GM12873 (cell line): ENCODE measurements at regions not wholly inside any gene's neighbourhood (a gene's known extent, or its start where the extent isn't known, plus 50 kb on each side); places are given as distances from the start of the nearest gene placed in this dataset.

ENCODE experiments used
- TF ChIP-seq, protein P1 (sequence below): IDR thresholded peaks from 2 replicates; pipeline ENCODE4 v1.5.1; 2012; ENCODE audit warnings: low read depth, mild to moderate bottlenecking, moderate library complexity, low read length, control low read depth; ENCODE audit not compliant: insufficient read depth; ENCODE audit errors: missing control alignments

DNA sequence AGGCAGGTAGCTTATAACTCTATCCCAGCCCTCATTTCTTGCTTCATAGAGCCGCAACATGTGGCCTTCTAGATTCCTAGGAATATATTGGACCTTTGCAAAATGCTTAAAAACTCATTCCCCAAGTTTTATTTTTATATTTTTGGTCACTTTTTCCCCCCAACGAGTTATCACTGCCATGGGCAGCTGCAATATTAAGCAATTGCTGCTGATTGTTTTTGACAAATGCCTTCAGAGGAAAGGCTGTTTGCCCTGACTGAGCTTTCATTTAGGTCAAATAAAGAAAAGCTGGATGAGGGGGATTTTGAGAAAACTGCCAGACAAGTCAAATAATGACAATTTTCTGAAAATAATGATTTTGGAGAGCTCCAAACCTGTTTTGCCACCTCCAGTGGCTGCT, 976.9 kb upstream of the MBL2 start:
- TF ChIP-seq, protein P1, sequence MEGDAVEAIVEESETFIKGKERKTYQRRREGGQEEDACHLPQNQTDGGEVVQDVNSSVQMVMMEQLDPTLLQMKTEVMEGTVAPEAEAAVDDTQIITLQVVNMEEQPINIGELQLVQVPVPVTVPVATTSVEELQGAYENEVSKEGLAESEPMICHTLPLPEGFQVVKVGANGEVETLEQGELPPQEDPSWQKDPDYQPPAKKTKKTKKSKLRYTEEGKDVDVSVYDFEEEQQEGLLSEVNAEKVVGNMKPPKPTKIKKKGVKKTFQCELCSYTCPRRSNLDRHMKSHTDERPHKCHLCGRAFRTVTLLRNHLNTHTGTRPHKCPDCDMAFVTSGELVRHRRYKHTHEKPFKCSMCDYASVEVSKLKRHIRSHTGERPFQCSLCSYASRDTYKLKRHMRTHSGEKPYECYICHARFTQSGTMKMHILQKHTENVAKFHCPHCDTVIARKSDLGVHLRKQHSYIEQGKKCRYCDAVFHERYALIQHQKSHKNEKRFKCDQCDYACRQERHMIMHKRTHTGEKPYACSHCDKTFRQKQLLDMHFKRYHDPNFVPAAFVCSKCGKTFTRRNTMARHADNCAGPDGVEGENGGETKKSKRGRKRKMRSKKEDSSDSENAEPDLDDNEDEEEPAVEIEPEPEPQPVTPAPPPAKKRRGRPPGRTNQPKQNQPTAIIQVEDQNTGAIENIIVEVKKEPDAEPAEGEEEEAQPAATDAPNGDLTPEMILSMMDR = no peak

DNA sequence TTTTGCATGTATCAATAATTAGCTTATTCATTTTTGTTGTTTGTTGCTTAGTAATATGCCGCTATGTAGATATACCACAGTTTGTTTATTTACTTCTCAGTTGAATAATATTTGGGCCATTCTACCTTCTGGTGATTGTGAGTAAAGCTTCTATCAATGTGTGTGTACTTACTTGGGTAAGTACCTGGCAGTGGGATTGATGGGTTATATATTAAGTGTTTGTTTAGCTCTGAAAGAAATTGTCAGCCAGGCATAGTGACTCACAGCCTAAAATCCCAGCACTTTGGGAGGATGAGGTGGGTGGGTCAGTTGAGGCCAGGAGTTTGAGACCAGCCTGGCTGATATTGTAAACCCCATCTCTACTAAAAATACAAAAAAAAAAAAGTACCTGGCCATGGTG, 975.7 kb upstream of the MBL2 start:
- TF ChIP-seq, protein P1 = no peak

DNA sequence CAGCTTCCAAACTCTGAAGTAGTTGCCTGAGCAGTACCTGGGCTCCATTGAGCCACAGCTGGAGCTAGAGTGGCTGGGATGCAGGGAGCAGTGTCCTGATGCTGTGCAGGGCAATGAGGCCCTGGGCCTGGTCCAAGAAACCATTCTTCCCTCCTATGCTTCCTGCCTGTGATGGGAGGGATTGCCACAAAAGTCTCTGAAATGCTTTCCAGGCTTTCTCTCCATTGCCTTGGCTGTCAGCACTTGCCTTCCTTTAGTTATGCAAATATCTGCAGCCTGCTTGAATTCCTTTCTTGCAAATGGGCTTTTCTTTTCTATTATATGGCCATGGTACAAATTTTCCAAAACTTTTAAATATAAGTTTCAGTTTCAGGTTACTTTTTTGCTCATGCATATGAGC, 972.2 kb upstream of the MBL2 start:
- TF ChIP-seq, protein P1 = no peak

DNA sequence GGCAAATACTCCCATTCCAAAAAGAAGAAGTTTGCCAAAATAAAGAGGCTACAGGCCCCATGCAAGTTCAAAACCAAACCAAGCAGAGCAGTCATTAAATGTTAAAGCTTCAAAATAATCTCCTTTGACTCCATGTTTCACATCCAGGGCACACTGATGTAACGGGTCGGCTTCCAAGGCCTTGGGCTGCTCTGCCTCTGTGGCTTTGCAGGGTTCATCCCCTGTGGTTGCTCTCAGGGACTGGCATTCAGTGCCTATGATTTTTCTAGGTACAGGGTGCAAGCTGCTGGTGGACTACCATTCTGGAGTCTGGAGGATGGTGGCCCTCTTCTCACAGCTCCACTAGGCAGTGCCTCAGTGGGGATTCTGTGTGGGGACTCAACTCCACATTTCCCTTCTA, 971.6 kb upstream of the MBL2 start:
- TF ChIP-seq, protein P1 = no peak

DNA sequence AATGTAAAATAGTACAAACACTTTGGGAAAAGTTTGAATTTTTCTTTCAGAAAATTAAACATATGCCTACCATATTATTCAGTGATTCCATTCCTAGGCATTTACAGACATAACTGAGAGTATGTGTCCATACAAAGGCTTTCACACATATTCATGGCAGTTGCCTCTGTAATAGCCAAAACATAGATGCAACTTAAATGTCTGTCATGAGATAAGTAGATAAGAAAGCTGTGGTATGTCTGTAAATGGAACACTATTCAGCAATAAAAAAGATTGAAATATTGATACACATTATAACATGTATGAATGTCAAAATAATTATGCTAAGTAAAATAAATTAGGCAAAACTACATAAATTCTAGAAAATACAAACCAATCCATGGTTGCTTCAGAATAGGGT, 964.5 kb upstream of the MBL2 start:
- TF ChIP-seq, protein P1 = no peak

DNA sequence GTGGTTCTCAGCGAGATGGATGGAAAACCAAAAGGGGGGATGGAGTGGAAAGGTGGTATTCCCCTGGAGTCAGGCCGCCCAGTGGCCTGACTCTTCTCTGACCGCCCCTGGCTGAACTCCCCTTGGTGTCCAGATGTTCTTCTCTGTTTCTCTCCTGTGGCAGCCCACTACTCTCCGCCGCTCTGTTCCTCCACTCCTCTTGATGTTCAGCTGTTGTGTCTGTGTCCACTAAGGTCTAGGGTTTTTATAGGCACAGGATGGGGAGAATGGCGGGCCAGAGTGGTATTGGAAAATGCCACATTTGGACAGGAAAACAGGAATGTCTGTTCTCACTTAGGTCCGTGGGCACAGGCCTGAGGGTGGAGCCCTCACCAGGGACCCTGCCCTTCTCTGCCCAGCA, 954.3 kb upstream of the MBL2 start:
- TF ChIP-seq, protein P1 = no peak

DNA sequence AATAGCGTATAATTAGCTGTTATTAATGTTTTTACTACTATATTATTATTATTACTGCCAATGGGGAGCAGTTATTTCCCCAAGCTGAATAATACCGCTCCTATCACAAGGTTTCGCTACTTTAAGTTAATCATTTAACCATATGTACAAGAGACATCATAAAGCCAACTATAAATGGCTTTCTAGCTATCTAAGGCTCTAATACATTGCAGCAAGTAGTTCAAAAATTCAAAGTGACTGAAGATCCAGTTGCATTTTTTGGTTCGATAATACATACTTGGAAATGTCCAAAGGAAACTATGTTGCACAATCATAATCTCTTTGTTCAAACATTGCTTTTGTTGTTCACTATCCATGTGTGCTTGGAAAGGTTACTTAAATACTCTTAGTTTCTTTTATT, 952.0 kb upstream of the MBL2 start:
- TF ChIP-seq, protein P1 = no peak

DNA sequence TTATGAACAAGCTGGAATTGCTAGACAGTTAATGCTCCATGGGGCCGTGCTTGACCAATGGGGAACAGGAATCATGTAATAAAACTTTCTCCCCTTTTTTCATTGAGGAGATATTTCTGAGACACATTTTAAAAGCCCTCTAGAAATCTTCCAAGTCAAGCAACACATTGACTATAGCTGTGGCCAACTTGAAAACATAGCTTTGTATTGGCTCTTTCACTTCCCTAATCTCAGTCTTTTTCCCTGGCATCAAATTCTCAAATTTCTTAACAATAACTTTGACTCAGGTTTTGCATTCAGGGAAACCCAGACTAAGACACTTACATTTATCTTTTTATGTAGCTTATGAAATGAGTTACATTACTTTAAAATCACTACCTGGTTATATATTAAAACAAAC, 947.1 kb upstream of the MBL2 start:
- TF ChIP-seq, protein P1 = no peak
